WTC11 (cell line): ENCODE measurements at regions not wholly inside any gene's neighbourhood (a gene's known extent, or its start where the extent isn't known, plus 50 kb on each side); places are given as distances from the start of the nearest gene placed in this dataset.

ENCODE experiments used
- ATAC-seq: fragments of 200-7000 bp; cut with Tn5 transposase; 2 replicates; pipeline ENCODE4 v1.10.0; 2021; ENCODE audit warnings: mild to moderate bottlenecking, moderate library complexity
- CTCF ChIA-PET: fragments of 300-600 bp; sonication (Branson Sonifier 250); formaldehyde crosslinking; loops from one replicate; lab custom pipeline; 2021; ENCODE audit warnings: antibody characterized with exemption; lab: Charles Lee
- POLR2A ChIA-PET: fragments of 350-600 bp; sonication (Branson Sonifier 250); formaldehyde crosslinking; loops from one replicate; lab custom pipeline; 2021; ENCODE audit warnings: antibody characterized with exemption; lab: Charles Lee
- DNase-seq: peaks from one replicate; pipeline ENCODE4 v3.0.0; 2021; ENCODE audit warnings: low spot score
- H3K27ac Mint-ChIP-seq: 2 replicates; pipeline ENCODE4 v1.8.0; 2021; ENCODE audit warnings: mixed read lengths
- H3K27me3 Mint-ChIP-seq: 2 replicates; pipeline ENCODE4 v1.8.0; 2021; ENCODE audit warnings: low read depth, mild to moderate bottlenecking, moderate library complexity, mixed read lengths
- H3K36me3 Mint-ChIP-seq: 2 replicates; pipeline ENCODE4 v1.8.0; 2021; ENCODE audit warnings: mixed read lengths
- H3K4me1 Mint-ChIP-seq: 2 replicates; pipeline ENCODE4 v1.8.0; 2022; ENCODE audit warnings: mixed read lengths
- H3K4me3 Mint-ChIP-seq: 2 replicates; pipeline ENCODE4 v1.8.0; 2021; ENCODE audit warnings: mild to moderate bottlenecking, moderate library complexity, mixed read lengths
- H3K9me3 Mint-ChIP-seq: 2 replicates; pipeline ENCODE4 v1.8.0; 2021; ENCODE audit warnings: mixed read lengths
- AR ChIP-seq: fragments of 250-450 bp; sonication (Bioruptor Pico); IDR thresholded peaks from 2 replicates; pipeline ENCODE4 v1.9.0; 2021; ENCODE audit warnings: mild to moderate bottlenecking
- ATF3 ChIP-seq: sonication (generic); formaldehyde crosslinking; conservative IDR thresholded peaks from 2 replicates; pipeline ENCODE4 v1.8.1; 2022; ENCODE audit warnings: mild to moderate bottlenecking, missing genetic modification reagents
- CREM ChIP-seq: sonication (generic); formaldehyde crosslinking; IDR thresholded peaks from 2 replicates; pipeline ENCODE4 v1.8.1; 2022; ENCODE audit warnings: mild to moderate bottlenecking, missing genetic modification reagents, moderate library complexity
- E2F1 ChIP-seq: sonication (generic); formaldehyde crosslinking; IDR thresholded peaks from 2 replicates; pipeline ENCODE4 v1.8.0; 2022; ENCODE audit warnings: mild to moderate bottlenecking, missing genetic modification reagents
- FOXK1 ChIP-seq: sonication (generic); formaldehyde crosslinking; IDR thresholded peaks from 2 replicates; pipeline ENCODE4 v1.8.0; 2022; ENCODE audit warnings: mild to moderate bottlenecking, moderate library complexity, missing genetic modification reagents
- GABPB1 ChIP-seq: sonication (generic); formaldehyde crosslinking; IDR thresholded peaks from 2 replicates; pipeline ENCODE4 v1.8.1; 2023; ENCODE audit warnings: mild to moderate bottlenecking, missing genetic modification reagents
- GTF2I ChIP-seq: fragments of 250-450 bp; sonication (Bioruptor Pico); conservative IDR thresholded peaks from 2 replicates; pipeline ENCODE4 v1.4.0; 2021; ENCODE audit warnings: mild to moderate bottlenecking
- IRF2 ChIP-seq: sonication (generic); formaldehyde crosslinking; IDR thresholded peaks from 2 replicates; pipeline ENCODE4 v1.8.0; 2022; ENCODE audit warnings: low read depth, missing genetic modification reagents, borderline replicate concordance
- JUN ChIP-seq: sonication (generic); formaldehyde crosslinking; IDR thresholded peaks from 2 replicates; pipeline ENCODE4 v1.8.0; 2023; ENCODE audit warnings: mild to moderate bottlenecking, missing genetic modification reagents
- KAT7 ChIP-seq: sonication (generic); formaldehyde crosslinking; IDR thresholded peaks from 2 replicates; pipeline ENCODE4 v1.8.1; 2023; ENCODE audit warnings: missing genetic modification reagents, mild to moderate bottlenecking, borderline replicate concordance
- MXD4 ChIP-seq: fragments of 250-450 bp; sonication (Bioruptor Pico); IDR thresholded peaks from 2 replicates; pipeline ENCODE4 v1.8.0; 2021; ENCODE audit warnings: mild to moderate bottlenecking, moderate library complexity, borderline replicate concordance
- NFATC4 ChIP-seq: fragments of 250-450 bp; sonication (Bioruptor Pico); IDR thresholded peaks from 2 replicates; pipeline ENCODE4 v1.9.0; 2021; ENCODE audit warnings: mild to moderate bottlenecking
- NR3C1 ChIP-seq: sonication (generic); formaldehyde crosslinking; conservative IDR thresholded peaks from 2 replicates; pipeline ENCODE4 v1.8.1; 2023; ENCODE audit warnings: low read depth, mild to moderate bottlenecking, missing genetic modification reagents
- PRDM15 ChIP-seq: sonication (generic); formaldehyde crosslinking; IDR thresholded peaks from 2 replicates; pipeline ENCODE4 v1.8.0; 2022; ENCODE audit warnings: missing genetic modification reagents
- SMAD4 ChIP-seq: sonication (generic); formaldehyde crosslinking; IDR thresholded peaks from 2 replicates; pipeline ENCODE4 v1.8.0; 2022; ENCODE audit warnings: mild to moderate bottlenecking, missing genetic modification reagents
- STAT6 ChIP-seq: sonication (generic); formaldehyde crosslinking; conservative IDR thresholded peaks from 2 replicates; pipeline ENCODE4 v1.8.1; 2023; ENCODE audit warnings: mild to moderate bottlenecking, low read depth, missing genetic modification reagents, moderate library complexity
- TEAD1 ChIP-seq: sonication (generic); formaldehyde crosslinking; IDR thresholded peaks from 2 replicates; pipeline ENCODE4 v1.8.0; 2022; ENCODE audit warnings: mild to moderate bottlenecking, missing genetic modification reagents
- ZBTB43 ChIP-seq: sonication (generic); formaldehyde crosslinking; IDR thresholded peaks from 2 replicates; pipeline ENCODE4 v1.8.1; 2023; ENCODE audit warnings: mild to moderate bottlenecking, missing genetic modification reagents
- ZNF121 ChIP-seq: sonication (generic); formaldehyde crosslinking; IDR thresholded peaks from 2 replicates; pipeline ENCODE4 v1.8.0; 2023; ENCODE audit warnings: missing genetic modification reagents
- ZNF232 ChIP-seq: sonication (generic); formaldehyde crosslinking; IDR thresholded peaks from 2 replicates; pipeline ENCODE4 v1.8.0; 2022; ENCODE audit warnings: mild to moderate bottlenecking, missing genetic modification reagents
- ZNF317 ChIP-seq: sonication (generic); formaldehyde crosslinking; IDR thresholded peaks from 2 replicates; pipeline ENCODE4 v1.8.1; 2023; ENCODE audit warnings: low read depth, mild to moderate bottlenecking, moderate library complexity, missing genetic modification reagents, borderline replicate concordance
- ZNF416 ChIP-seq: fragments of 250-450 bp; sonication (Bioruptor Pico); IDR thresholded peaks from 2 replicates; pipeline ENCODE4 v1.9.0; 2021; ENCODE audit warnings: mild to moderate bottlenecking, inconsistent platforms
- ZNF671 ChIP-seq: fragments of 250-450 bp; sonication (Bioruptor Pico); IDR thresholded peaks from 2 replicates; pipeline ENCODE4 v1.8.0; 2021; ENCODE audit warnings: mild to moderate bottlenecking
- ZSCAN18 ChIP-seq: fragments of 250-450 bp; sonication (Bioruptor Pico); IDR thresholded peaks from 2 replicates; pipeline ENCODE4 v2.1.2; 2022; ENCODE audit warnings: mild to moderate bottlenecking, moderate library complexity

GRCh38 chr2:187642498-187642897 lies 88.3 kb upstream of the TFPI start:
- ChIA-PET CTCF (no interaction called here), POLR2A (no interaction called here)
- ATAC-seq (no peak), DNase-seq (no peak)
- Mint-ChIP-seq H3K27me3 (peaks cover 3% of the 10 kb centered on the region; the same call in 1 of the 2 replicates), H3K4me1 (peaks cover 3% of the 10 kb centered on the region; the same call in 1 of the 2 replicates), H3K27ac (no peak overlapping the region), H3K4me3 (no peak overlapping the region), H3K9me3 (peaks cover 22% of the 10 kb centered on the region), H3K36me3 (peaks cover 20% of the 10 kb centered on the region)
- TF ChIP-seq ZSCAN18 (CRISPR knock-in tag) (no peak), GABPB1 (CRISPR knock-in tag) (no peak), IRF2 (no peak), PRDM15 (CRISPR knock-in tag) (no peak), ZNF232 (CRISPR knock-in tag) (no peak), E2F1 (CRISPR knock-in tag) (no peak), KAT7 (CRISPR knock-in tag) (no peak), SMAD4 (CRISPR knock-in tag) (no peak), ZBTB43 (CRISPR knock-in tag) (no peak), ZNF121 (CRISPR knock-in tag) (no peak), ZNF416 (CRISPR knock-in tag) (no peak), JUN (no peak), FOXK1 (no peak), ATF3 (CRISPR knock-in tag) (no peak), TEAD1 (CRISPR knock-in tag) (no peak), CREM (CRISPR knock-in tag) (no peak)
- TF ChIP-seq, all 79 proteins: peak for 0

GRCh38 chr2:187644486-187644885 lies 90.3 kb upstream of the TFPI start:
- ChIA-PET POLR2A (no interaction called here), CTCF (no interaction called here)
- H3K36me3 Mint-ChIP-seq: no peaks in the 10 kb centered on the region
- peaks cover 4% of the 10 kb centered on the region for H3K9me3 Mint-ChIP-seq
- no peak for DNase-seq
- no peaks in the 10 kb centered on the region for H3K27me3 Mint-ChIP-seq
- H3K4me1 Mint-ChIP-seq: peaks cover 3% of the 10 kb centered on the region; the same call in 1 of the 2 replicates
- H3K4me3 Mint-ChIP-seq: no peak overlapping the region
- H3K27ac Mint-ChIP-seq: no peak overlapping the region
- no peak for ATAC-seq
- TF ChIP-seq FOXK1: no peak
- no peak for TF ChIP-seq MXD4 (CRISPR knock-in tag)
- TF ChIP-seq STAT6 (CRISPR knock-in tag): no peak
- TF ChIP-seq GABPB1 (CRISPR knock-in tag): no peak
- no peak for TF ChIP-seq ZNF671 (CRISPR knock-in tag)
- no peak for TF ChIP-seq ZNF317 (CRISPR knock-in tag)
- no peak for TF ChIP-seq ZNF121 (CRISPR knock-in tag)
- TF ChIP-seq AR (CRISPR knock-in tag): no peak
- no peak for TF ChIP-seq NR3C1 (CRISPR knock-in tag)
- no peak for TF ChIP-seq GTF2I (CRISPR knock-in tag)
- TF ChIP-seq NFATC4: no peak
